Prostate gland (tissue), 2 donors: ENCODE measurements at regions not wholly inside any gene's neighbourhood (a gene's known extent, or its start where the extent isn't known, plus 50 kb on each side); places are given as distances from the start of the nearest gene placed in this dataset.

Source experiments
- DNase-seq: peaks from one replicate; pipeline ENCODE4 v3.0.0-alpha.2; 2019; ENCODE audit warnings: low spot score
- H3K27ac ChIP-seq, 2 donors: fragments of 200-600 bp; sonication (generic); 2 replicates each; pipeline ENCODE4 v1.5.1; 2017 to 2019
- H3K27me3 ChIP-seq: fragments of 200-600 bp; sonication (generic); replicated peaks from 2 replicates; pipeline ENCODE4 v1.5.1; 2019; ENCODE audit not compliant: insufficient read depth
- H3K36me3 ChIP-seq, 2 donors: fragments of 200-600 bp; sonication (generic); 1 replicate in 1 of 2; 2 replicates in 1 of 2; pipeline versions ENCODE4 v1.5.1 to v1.8.1; 2017 to 2019
- H3K4me1 ChIP-seq: fragments of 200-600 bp; sonication (generic); replicated peaks from 2 replicates; pipeline ENCODE4 v1.5.1; 2019
- H3K4me3 ChIP-seq, 2 donors: fragments of 200-600 bp; sonication (generic); 2 replicates each; pipeline ENCODE4 v1.5.1; 2017 to 2019
- H3K9me3 ChIP-seq: fragments of 200-600 bp; sonication (generic); 2 replicates; pipeline ENCODE4 v1.5.1; 2017
- CTCF ChIP-seq, 4 experiments: fragments of 200-600 bp in 2 of 4; fragments of 450-650 bp in 2 of 4; sonication (generic) in 2 of 4; IDR thresholded peaks; 1 replicate in 3 of 4; 2 replicates in 1 of 4; pipeline ENCODE4 v1.5.1; 2016 to 2019; ENCODE audit warnings: antibody characterized with exemption in 4 of 4, mild to moderate bottlenecking in 2 of 4, moderate library complexity in 2 of 4
- POLR2A ChIP-seq: fragments of 450-650 bp; IDR thresholded peaks from one replicate; pipeline ENCODE4 v1.6.1; 2016; ENCODE audit warnings: antibody characterized with exemption, mild to moderate bottlenecking
- POLR2AphosphoS5 ChIP-seq: sonication (generic); formaldehyde crosslinking; IDR thresholded peaks from one replicate; pipeline ENCODE4 v1.6.1; 2017; ENCODE audit warnings: antibody characterized with exemption
- WGBS: methylation state at CpG from one replicate; pipeline ENCODE4 v1.1.5; 2018; 5-methylcytosine and 5-hydroxymethylcytosine counted together
- intact Hi-C: fragments of 100-400 bp; cut with DNase I; formaldehyde crosslinking; loops from one replicate; pipeline ENCODE4 v1.14.2; 2022

- no peaks in the 10 kb centered on the region for H3K4me1 ChIP-seq
- H3K27ac ChIP-seq = no peak overlapping the region
- TF ChIP-seq POLR2AphosphoS5 (no peak), CTCF (IDR thresholded peaks at IDR 0.05) (no peak), POLR2A (no peak)
- no peaks in the 10 kb centered on the region for H3K36me3 ChIP-seq
- DNase-seq = no peak
- peaks cover 2% of the 10 kb centered on the region for H3K27me3 ChIP-seq
- intact Hi-C loops = no loop called here
- no peak overlapping the region for H3K4me3 ChIP-seq
- 95% methylated on average over 7 of the region's 7 CpGs for WGBS
- H3K9me3 ChIP-seq = no peaks in the 10 kb centered on the region
These were observed 1416.1 kb downstream of the TBC1D22A start for GRCh38 chr22:48178536-48178935.

GRCh38 chr22:48177631-48178030 lies 1415.2 kb downstream of the TBC1D22A start:
- intact Hi-C loops = no loop called here
- no peak overlapping the region for H3K4me3 ChIP-seq
- WGBS = 91% methylated on average over 5 of the region's 5 CpGs
- peaks cover 2% of the 10 kb centered on the region for H3K27me3 ChIP-seq
- TF ChIP-seq POLR2AphosphoS5 = no peak
- H3K9me3 ChIP-seq = no peaks in the 10 kb centered on the region
- no peak overlapping the region for H3K27ac ChIP-seq
- H3K4me1 ChIP-seq = no peaks in the 10 kb centered on the region
- DNase-seq = no peak
- no peaks in the 10 kb centered on the region for H3K36me3 ChIP-seq

GRCh38 chr22:48175721-48176120 lies 1413.3 kb downstream of the TBC1D22A start:
- Histone ChIP-seq H3K27ac (no peak overlapping the region), H3K36me3 (no peaks in the 10 kb centered on the region), H3K4me3 (no peak overlapping the region), H3K9me3 (no peaks in the 10 kb centered on the region), H3K27me3 (peaks cover 2% of the 10 kb centered on the region), H3K4me1 (no peaks in the 10 kb centered on the region)
- no peak for TF ChIP-seq POLR2AphosphoS5
- TF ChIP-seq CTCF (IDR thresholded peaks at IDR 0.05) = no peak
- TF ChIP-seq POLR2A = no peak
- WGBS = 83% methylated on average over 2 of the region's 2 CpGs
- intact Hi-C loops = no loop called here
- DNase-seq = no peak

GRCh38 chr22:48173773-48174160 lies 1411.3 kb downstream of the TBC1D22A start:
- WGBS = 59% methylated on average over 7 of the region's 7 CpGs
- no peak overlapping the region for H3K4me3 ChIP-seq
- intact Hi-C loops = no loop called here
- no peak overlapping the region for H3K27ac ChIP-seq
- TF ChIP-seq POLR2AphosphoS5 = no peak
- TF ChIP-seq POLR2A = no peak
- TF ChIP-seq CTCF (IDR thresholded peaks at IDR 0.05) = no peak
- no peak for DNase-seq
- no peaks in the 10 kb centered on the region for H3K9me3 ChIP-seq
- no peaks in the 10 kb centered on the region for H3K36me3 ChIP-seq
- peaks cover 2% of the 10 kb centered on the region for H3K27me3 ChIP-seq
- H3K4me1 ChIP-seq = no peaks in the 10 kb centered on the region

- WGBS = 27% methylated on average over 19 of the region's 19 CpGs
These were observed 1410.8 kb downstream of the TBC1D22A start for GRCh38 chr22:48173061-48173772.

GRCh38 chr22:48171271-48171691 lies 1408.8 kb downstream of the TBC1D22A start:
- no peak overlapping the region for H3K4me3 ChIP-seq
- H3K9me3 ChIP-seq = no peaks in the 10 kb centered on the region
- no peaks in the 10 kb centered on the region for H3K36me3 ChIP-seq
- DNase-seq = no peak
- no peak overlapping the region for H3K27ac ChIP-seq
- WGBS = 55% methylated on average over 7 of the region's 7 CpGs
- TF ChIP-seq POLR2AphosphoS5 = no peak
- TF ChIP-seq POLR2A = no peak
- TF ChIP-seq CTCF (IDR thresholded peaks at IDR 0.05) = no peak
- intact Hi-C loops = no loop called here
- H3K27me3 ChIP-seq = peaks cover 2% of the 10 kb centered on the region
- no peaks in the 10 kb centered on the region for H3K4me1 ChIP-seq

More at GRCh38 chr22:48173061-48173772, 1410.8 kb downstream of the TBC1D22A start:
- peak; percentile 12 for DNase-seq
- no peaks in the 10 kb centered on the region for H3K9me3 ChIP-seq
- TF ChIP-seq POLR2A (no peak), POLR2AphosphoS5 (no peak)
- no peak overlapping the region for H3K27ac ChIP-seq
- H3K4me1 ChIP-seq = no peaks in the 10 kb centered on the region
- peaks cover 2% of the 10 kb centered on the region for H3K27me3 ChIP-seq
- no peak overlapping the region for H3K4me3 ChIP-seq
- intact Hi-C loops = no loop called here
- no peaks in the 10 kb centered on the region for H3K36me3 ChIP-seq
